ENCODE measurements at regions not wholly inside any gene's neighbourhood (a gene's known extent, or its start where the extent isn't known, plus 50 kb on each side); places are given as distances from the start of the nearest gene placed in this dataset.
A peak's percentile ranks its signal among the peaks of the same experiment; 100 is the strongest.

DNA sequence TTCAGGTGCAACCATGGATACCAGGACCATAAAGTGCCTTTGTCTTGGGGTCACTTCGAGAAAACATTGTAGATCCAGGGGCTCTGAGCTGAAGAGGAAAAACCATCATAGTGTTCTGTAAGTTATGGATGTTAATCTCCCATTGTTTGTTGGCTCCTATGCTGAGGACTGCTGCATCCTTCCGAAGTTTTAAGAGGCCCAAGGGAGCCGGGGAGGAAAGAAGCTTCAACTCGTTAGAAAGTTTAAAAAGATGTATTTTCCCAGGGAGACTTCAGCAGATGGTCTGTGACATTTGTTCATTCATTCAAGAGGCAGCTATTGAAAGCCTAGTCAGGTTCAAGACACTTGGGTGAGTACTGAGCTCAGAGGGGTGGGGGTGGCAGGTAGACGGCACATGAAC lies 378.8 kb upstream of the TBX3 start:
- Histone ChIP-seq H3K4me2 (ENCODE audit: low read length) (no peak overlapping the region), H3K9me3 (ENCODE audit: low read length) (no peaks in the 10 kb centered on the region), H3F3A (ENCODE audit: low read length, unreplicated experiment) (no peaks in the 10 kb centered on the region), H3K4me1 (ENCODE audit: insufficient read depth, low read length) (peaks cover 17% of the 10 kb centered on the region), H3K27me3 (ENCODE audit: low read length) (no peaks in the 10 kb centered on the region), H3K9ac (ENCODE audit: low read length) (no peak overlapping the region), H3K27ac (ENCODE audit: low read length) (no peak overlapping the region), H3K79me2 (ENCODE audit: low read length) (no peaks in the 10 kb centered on the region), H3K9me2 (replicated peaks; ENCODE audit: low read length) (no peaks in the 10 kb centered on the region), H2AFZ (ENCODE audit: low read length) (no peak overlapping the region), H3K4me3 (ENCODE audit: low read length) (no peak overlapping the region), H3K36me3 (ENCODE audit: low read depth, low read length) (no peaks in the 10 kb centered on the region), H4K20me1 (ENCODE audit: low read length) (no peaks in the 10 kb centered on the region)
- CTCF ChIA-PET: no interaction called here
- BruUV-seq (replicated peaks): no TSS peak
- DNase-seq (no peak), ATAC-seq (no peak)
- intact Hi-C loops (cut with micrococcal nuclease): loop anchor here (10.0 kb wide), 2 partner anchors 148 to 332 kb away; no protein-coding TSS in a partner anchor
- POLR2A ChIA-PET (ENCODE audit: unreplicated experiment): no interaction called here
- TF ChIP-seq EZH2 (IDR thresholded peaks at IDR 0.05; ENCODE audit: low read length, unreplicated experiment) (no peak), CTCF (conservative IDR thresholded peaks at IDR 0.05; ENCODE audit: low read depth, low read length) (no peak), EZH2phosphoT487 (IDR thresholded peaks at IDR 0.05; ENCODE audit: borderline replicate concordance, low read length) (no peak)

GRCh38 chr12:115060477-115061168 lies 376.6 kb upstream of the TBX3 start:
- BruUV-seq (replicated peaks): no TSS peak

More at GRCh38 chr12:115060477-115061168, 376.6 kb upstream of the TBX3 start:
- Histone ChIP-seq H4K20me1 (ENCODE audit: low read length) (no peaks in the 10 kb centered on the region), H3K36me3 (ENCODE audit: low read depth, low read length) (no peaks in the 10 kb centered on the region), H3K27me3 (ENCODE audit: low read length) (no peaks in the 10 kb centered on the region), H3K9ac (ENCODE audit: low read length) (peak overlapping the region; percentile 21; the same call in 1 of the 2 replicates), H3K4me3 (ENCODE audit: low read length) (no peak overlapping the region), H3K9me3 (ENCODE audit: low read length) (no peaks in the 10 kb centered on the region), H3K27ac (ENCODE audit: low read length) (peak overlapping the region; percentile 67), H3K79me2 (ENCODE audit: low read length) (no peaks in the 10 kb centered on the region), H3F3A (ENCODE audit: low read length, unreplicated experiment) (no peaks in the 10 kb centered on the region), H2AFZ (ENCODE audit: low read length) (peak overlapping the region; percentile 2; the same call in 1 of the 2 replicates), H3K4me1 (ENCODE audit: insufficient read depth, low read length) (peaks cover 17% of the 10 kb centered on the region), H3K4me2 (ENCODE audit: low read length) (peak overlapping the region; percentile 28), H3K9me2 (replicated peaks; ENCODE audit: low read length) (no peaks in the 10 kb centered on the region)
- DNase-seq (peak; percentile 89), ATAC-seq (peak; percentile 94)
- POLR2A ChIA-PET (ENCODE audit: unreplicated experiment): no interaction called here
- TF ChIP-seq CTCF (conservative IDR thresholded peaks at IDR 0.05; ENCODE audit: low read depth, low read length): no peak
- intact Hi-C loops (cut with micrococcal nuclease): loop anchor here (1.0 to 10.0 kb wide), 5 partner anchors 56 to 376 kb away; partner anchors contain the start of gene TBX3
- CTCF ChIA-PET: no interaction called here
